Ascending aorta (tissue), 2 donors: ENCODE measurements at regions not wholly inside any gene's neighbourhood (a gene's known extent, or its start where the extent isn't known, plus 50 kb on each side); places are given as distances from the start of the nearest gene placed in this dataset.

Experiments
- DNase-seq, 2 donors: peaks; one replicate each; pipeline ENCODE4 v3.0.0-alpha.2; 2019; ENCODE audit warnings: low spot score in 2 of 2
- H3K27ac ChIP-seq, 2 donors: fragments of 200-600 bp; sonication (generic); one replicate each; pipeline ENCODE4 v1.5.1; 2016 to 2017; ENCODE audit warnings: mild to moderate bottlenecking in 1 of 2
- H3K27me3 ChIP-seq: fragments of 200-600 bp; sonication (generic); one replicate; pipeline ENCODE4 v1.5.1; 2017
- H3K36me3 ChIP-seq, 2 donors: fragments of 200-600 bp; sonication (generic); one replicate each; pipeline ENCODE4 v1.5.1; 2016
- H3K4me1 ChIP-seq, 2 donors: fragments of 200-600 bp; sonication (generic); one replicate each; pipeline ENCODE4 v1.5.1; 2016 to 2017; ENCODE audit warnings: mild to moderate bottlenecking in 1 of 2
- H3K4me3 ChIP-seq, 2 donors: fragments of 200-600 bp; sonication (generic); one replicate each; pipeline ENCODE4 v1.5.1; 2016 to 2017; ENCODE audit warnings: mild to moderate bottlenecking in 1 of 2
- H3K9me3 ChIP-seq, 2 donors: fragments of 200-600 bp; sonication (generic); one replicate each; pipeline ENCODE4 v1.5.1; 2016
- intact Hi-C: fragments of 100-400 bp; cut with DNase I; formaldehyde crosslinking; loops from one replicate; pipeline ENCODE4 v1.15.1; 2023
- TF ChIP-seq, protein P1 (sequence below), 3 experiments: fragments of 200-600 bp in 2 of 3; fragments of 450-650 bp in 1 of 3; sonication (generic) in 2 of 3; IDR thresholded peaks; one replicate each; pipeline ENCODE4 v1.5.1; 2016 to 2019; ENCODE audit warnings: antibody characterized with exemption in 3 of 3, mild to moderate bottlenecking in 1 of 3, moderate library complexity in 1 of 3

DNA sequence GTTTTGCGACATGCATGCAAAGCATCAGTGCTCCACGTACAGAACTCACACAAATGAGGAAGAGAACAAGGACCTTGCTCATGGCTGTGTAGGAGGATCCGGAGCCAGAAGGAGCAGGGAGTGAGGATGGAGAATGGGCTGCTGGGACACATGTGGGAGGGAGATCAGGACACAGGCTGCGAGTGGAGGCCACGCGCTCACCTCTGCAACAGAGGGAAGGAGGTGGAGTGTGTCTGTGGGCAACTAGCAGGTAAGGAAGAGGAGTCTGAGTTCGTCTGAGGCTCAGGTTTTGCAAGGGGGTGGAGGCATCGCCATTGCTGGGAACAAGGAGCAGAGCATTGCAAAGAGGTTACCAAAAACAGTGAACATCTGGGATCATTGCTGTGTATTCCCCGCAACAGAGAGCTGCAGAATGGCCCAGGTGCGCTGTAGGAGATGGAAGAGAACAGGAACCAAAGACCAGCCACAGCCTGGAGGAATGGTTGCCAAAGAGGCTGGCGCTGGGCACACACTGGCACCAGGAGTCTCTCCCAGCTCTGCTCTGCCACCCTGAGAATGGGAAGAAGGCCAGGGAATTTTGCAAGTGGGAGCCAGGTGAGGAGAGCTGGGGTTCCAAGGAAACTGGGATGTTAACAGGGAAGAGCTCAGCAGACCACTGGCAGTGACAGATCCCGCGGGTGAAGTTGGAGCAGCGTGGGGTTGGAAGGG, 90.0 kb upstream of the RPS6KA2 start:
- no peak for DNase-seq
- no peaks in the 10 kb centered on the region for H3K9me3 ChIP-seq
- no peak overlapping the region for H3K27ac ChIP-seq
- H3K4me3 ChIP-seq, result no peak overlapping the region
- TF ChIP-seq, protein P1, sequence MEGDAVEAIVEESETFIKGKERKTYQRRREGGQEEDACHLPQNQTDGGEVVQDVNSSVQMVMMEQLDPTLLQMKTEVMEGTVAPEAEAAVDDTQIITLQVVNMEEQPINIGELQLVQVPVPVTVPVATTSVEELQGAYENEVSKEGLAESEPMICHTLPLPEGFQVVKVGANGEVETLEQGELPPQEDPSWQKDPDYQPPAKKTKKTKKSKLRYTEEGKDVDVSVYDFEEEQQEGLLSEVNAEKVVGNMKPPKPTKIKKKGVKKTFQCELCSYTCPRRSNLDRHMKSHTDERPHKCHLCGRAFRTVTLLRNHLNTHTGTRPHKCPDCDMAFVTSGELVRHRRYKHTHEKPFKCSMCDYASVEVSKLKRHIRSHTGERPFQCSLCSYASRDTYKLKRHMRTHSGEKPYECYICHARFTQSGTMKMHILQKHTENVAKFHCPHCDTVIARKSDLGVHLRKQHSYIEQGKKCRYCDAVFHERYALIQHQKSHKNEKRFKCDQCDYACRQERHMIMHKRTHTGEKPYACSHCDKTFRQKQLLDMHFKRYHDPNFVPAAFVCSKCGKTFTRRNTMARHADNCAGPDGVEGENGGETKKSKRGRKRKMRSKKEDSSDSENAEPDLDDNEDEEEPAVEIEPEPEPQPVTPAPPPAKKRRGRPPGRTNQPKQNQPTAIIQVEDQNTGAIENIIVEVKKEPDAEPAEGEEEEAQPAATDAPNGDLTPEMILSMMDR (IDR thresholded peaks at IDR 0.05), result no peak
- no peaks in the 10 kb centered on the region for H3K4me1 ChIP-seq
- H3K36me3 ChIP-seq, result no peaks in the 10 kb centered on the region
- intact Hi-C loops, result no loop called here
- H3K27me3 ChIP-seq, result no peaks in the 10 kb centered on the region

GRCh38 chr6:166715992-166716391, 88.9 kb upstream of the RPS6KA2 start:
- H3K9me3 ChIP-seq, result peaks cover 0 to 6% of the 10 kb centered on the region in 2 donors
- TF ChIP-seq, protein P1 (IDR thresholded peaks at IDR 0.05), result no peak
- intact Hi-C loops, result no loop called here
- H3K4me3 ChIP-seq, result no peak overlapping the region
- no peak for DNase-seq
- H3K27ac ChIP-seq, result no peak overlapping the region
- no peaks in the 10 kb centered on the region for H3K36me3 ChIP-seq
- no peaks in the 10 kb centered on the region for H3K27me3 ChIP-seq
- no peaks in the 10 kb centered on the region for H3K4me1 ChIP-seq

GRCh38 chr6:166715065-166715464, 88.0 kb upstream of the RPS6KA2 start:
- intact Hi-C loops, result no loop called here
- TF ChIP-seq, protein P1 (IDR thresholded peaks at IDR 0.05), result no peak
- Histone ChIP-seq H3K9me3 (peaks cover 0 to 6% of the 10 kb centered on the region in 2 donors), H3K36me3 (no peaks in the 10 kb centered on the region), H3K4me1 (no peaks in the 10 kb centered on the region), H3K27me3 (no peaks in the 10 kb centered on the region), H3K4me3 (no peak overlapping the region), H3K27ac (no peak overlapping the region)
- DNase-seq, result no peak

DNA sequence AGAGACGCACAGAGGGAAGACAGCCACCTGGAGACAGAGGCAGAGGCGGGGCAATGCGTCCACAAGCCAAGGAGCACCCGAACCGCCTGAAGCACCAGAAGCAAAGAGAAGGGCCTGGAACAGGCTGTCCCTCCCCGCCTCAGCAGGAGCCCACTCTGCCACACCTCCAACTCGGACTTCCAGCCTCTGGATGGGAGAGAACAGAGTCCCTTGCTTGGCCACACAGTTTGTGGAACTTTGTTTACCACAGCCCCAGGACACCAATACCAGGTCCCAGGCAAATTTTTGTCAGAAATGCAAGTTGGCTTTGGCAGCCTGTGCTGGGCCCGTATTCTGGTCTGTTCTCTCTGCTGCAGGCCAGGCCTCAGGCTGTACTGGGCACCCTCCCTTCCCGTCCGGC, 87.5 kb upstream of the RPS6KA2 start:
- intact Hi-C loops, result no loop called here
- no peak overlapping the region for H3K27ac ChIP-seq

DNA sequence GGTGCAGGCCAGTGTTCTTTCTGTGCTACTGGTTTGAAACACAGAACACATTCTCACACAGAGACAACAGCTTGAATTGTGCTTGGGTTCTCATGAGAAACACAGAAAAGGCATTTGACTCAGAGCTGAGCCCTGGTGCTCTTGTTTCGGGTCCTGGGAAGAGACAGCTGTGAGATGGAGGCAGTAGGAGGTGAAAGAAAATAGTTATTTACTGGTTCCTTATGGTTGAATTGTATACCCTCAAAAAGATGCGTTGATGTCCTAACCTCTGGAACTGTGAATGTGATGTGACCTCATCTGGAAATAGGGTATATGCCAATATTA, 87.1 kb upstream of the RPS6KA2 start:
- no peak for DNase-seq
- Histone ChIP-seq H3K9me3 (peaks cover 0 to 6% of the 10 kb centered on the region in 2 donors), H3K4me1 (no peaks in the 10 kb centered on the region), H3K27me3 (no peaks in the 10 kb centered on the region), H3K4me3 (no peak overlapping the region), H3K36me3 (no peaks in the 10 kb centered on the region), H3K27ac (no peak overlapping the region)
- TF ChIP-seq, protein P1 (IDR thresholded peaks at IDR 0.05), result no peak
- intact Hi-C loops, result no loop called here

More for the DNA sequence above, 87.5 kb upstream of the RPS6KA2 start:
- peaks cover 0 to 6% of the 10 kb centered on the region in 2 donors for H3K9me3 ChIP-seq
- DNase-seq, result no peak
- H3K36me3 ChIP-seq, result no peaks in the 10 kb centered on the region
- TF ChIP-seq, protein P1 (IDR thresholded peaks at IDR 0.05), result no peak
- H3K4me1 ChIP-seq, result no peaks in the 10 kb centered on the region
- no peaks in the 10 kb centered on the region for H3K27me3 ChIP-seq
- H3K4me3 ChIP-seq, result no peak overlapping the region
